ENCODE measurements at regions not wholly inside any gene's neighbourhood (a gene's known extent, or its start where the extent isn't known, plus 50 kb on each side); places are given as distances from the start of the nearest gene placed in this dataset.

DNA sequence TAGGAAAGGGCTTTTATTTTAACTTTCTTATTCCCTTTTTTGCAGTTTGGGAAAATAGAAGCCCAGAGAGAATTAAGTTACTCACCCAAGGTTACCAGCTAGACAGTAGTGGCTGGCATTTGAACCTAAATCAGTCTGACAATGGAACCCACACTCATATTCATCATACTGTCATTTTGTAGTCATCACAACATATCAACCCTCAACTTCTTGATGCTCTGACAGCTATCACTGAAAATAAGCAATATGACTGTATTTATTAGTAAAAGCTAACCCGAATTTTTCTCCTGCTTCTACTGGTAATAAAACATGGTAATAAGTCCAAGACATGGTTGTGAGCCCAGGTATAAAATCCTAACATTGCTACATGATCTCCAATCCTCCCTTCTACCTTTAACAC is 585.8 kb upstream of the UBE2E2 start:
- TF ChIP-seq CTCF (IDR thresholded peaks at IDR 0.05) (no peak), ZFX (IDR thresholded peaks at IDR 0.05; ENCODE audit: borderline replicate concordance) (no peak)

All from 22Rv1 (cell line).